H9 (cell line): ENCODE measurements at regions not wholly inside any gene's neighbourhood (a gene's known extent, or its start where the extent isn't known, plus 50 kb on each side); places are given as distances from the start of the nearest gene placed in this dataset.

Experiments used
- DNase-seq: peaks from one replicate; pipeline ENCODE4 v3.0.0-alpha.2; 2017
- H2AFZ ChIP-seq: one replicate; pipeline ENCODE4 v1.6.1; 2013; ENCODE audit warnings: mild to moderate bottlenecking, low read length, control low read depth, moderate library complexity
- H2AK5ac ChIP-seq: 2 replicates; pipeline ENCODE4 v1.6.1; 2013; ENCODE audit warnings: low read length, control low read depth, mixed read lengths; ENCODE audit not compliant: insufficient read length
- H2BK120ac ChIP-seq: one replicate; pipeline ENCODE4 v1.6.1; 2013; ENCODE audit warnings: low read depth, mild to moderate bottlenecking, low read length, control low read depth, inconsistent platforms; ENCODE audit not compliant: poor library complexity, severe bottlenecking
- H2BK12ac ChIP-seq: 2 replicates; pipeline ENCODE4 v1.6.1; 2013; ENCODE audit warnings: low read length, control low read depth, mixed read lengths, low read depth; ENCODE audit not compliant: insufficient read length
- H2BK15ac ChIP-seq: 2 replicates; pipeline ENCODE4 v1.6.1; 2013; ENCODE audit warnings: low read depth, low read length, control low read depth
- H2BK20ac ChIP-seq: one replicate; pipeline ENCODE4 v1.6.1; 2013; ENCODE audit warnings: low read depth, mild to moderate bottlenecking, low read length, control low read depth, inconsistent platforms; ENCODE audit not compliant: poor library complexity, severe bottlenecking
- H2BK5ac ChIP-seq: 2 replicates; pipeline ENCODE4 v1.6.1; 2013; ENCODE audit warnings: low read length, control low read depth, mixed read lengths; ENCODE audit not compliant: insufficient read length
- H3K14ac ChIP-seq: 2 replicates; pipeline ENCODE4 v1.6.1; 2013; ENCODE audit warnings: low read length, control low read depth; ENCODE audit not compliant: insufficient read depth
- H3K18ac ChIP-seq: 2 replicates; pipeline ENCODE4 v1.6.1; 2013; ENCODE audit warnings: low read depth, mild to moderate bottlenecking, mixed read lengths, low read length, control low read depth; ENCODE audit not compliant: insufficient read length
- H3K23ac ChIP-seq: 2 replicates; pipeline ENCODE4 v1.6.1; 2013; ENCODE audit warnings: low read length, control low read depth, mixed read lengths, low read depth; ENCODE audit not compliant: insufficient read length
- H3K23me2 ChIP-seq: 2 replicates; pipeline ENCODE4 v1.6.1; 2013; ENCODE audit warnings: low read depth, mild to moderate bottlenecking, mixed read lengths, low read length, control low read depth; ENCODE audit not compliant: insufficient read length, poor library complexity, severe bottlenecking
- H3K27ac ChIP-seq: 2 replicates; pipeline ENCODE4 v1.5.1; 2013; ENCODE audit warnings: low read length, control low read depth, mixed read lengths, low read depth; ENCODE audit not compliant: insufficient read length
- H3K27me3 ChIP-seq: 2 replicates; pipeline ENCODE4 v1.6.1; 2013; ENCODE audit warnings: low read length, control low read depth, inconsistent platforms; ENCODE audit not compliant: insufficient read depth
- H3K4ac ChIP-seq: 2 replicates; pipeline ENCODE4 v1.6.1; 2013; ENCODE audit warnings: low read depth, mild to moderate bottlenecking, control low read depth, inconsistent platforms, low read length, moderate library complexity
- H3K4me1 ChIP-seq: 2 replicates; pipeline ENCODE4 v1.6.1; 2013; ENCODE audit warnings: low read length, control low read depth, inconsistent platforms; ENCODE audit not compliant: insufficient read depth
- H3K4me2 ChIP-seq: 2 replicates; pipeline ENCODE4 v1.6.1; 2013; ENCODE audit warnings: low read length, control low read depth, mixed read lengths; ENCODE audit not compliant: insufficient read length, insufficient read depth
- H3K56ac ChIP-seq: 2 replicates; pipeline ENCODE4 v1.6.1; 2013; ENCODE audit warnings: low read depth, mild to moderate bottlenecking, mixed read lengths, low read length, control low read depth; ENCODE audit not compliant: insufficient read length
- H3K79me1 ChIP-seq: 2 replicates; pipeline ENCODE4 v1.6.1; 2013; ENCODE audit warnings: low read depth, mild to moderate bottlenecking, moderate library complexity, low read length, control low read depth, inconsistent platforms; ENCODE audit not compliant: insufficient read depth, poor library complexity, severe bottlenecking
- H3K79me2 ChIP-seq: 2 replicates; pipeline ENCODE4 v1.6.1; 2013; ENCODE audit warnings: low read length, control low read depth, inconsistent platforms; ENCODE audit not compliant: insufficient read depth
- H3K9ac ChIP-seq: 2 replicates; pipeline ENCODE4 v1.6.1; 2013; ENCODE audit warnings: low read length, control low read depth, mixed read lengths; ENCODE audit not compliant: insufficient read length; ENCODE audit errors: extremely low read depth
- H3K9me3 ChIP-seq: one replicate; pipeline ENCODE4 v1.6.1; 2013; ENCODE audit warnings: low read depth, low read length, inconsistent platforms; ENCODE audit not compliant: control insufficient read depth
- H3T11ph ChIP-seq: one replicate; pipeline ENCODE4 v1.6.1; 2013; ENCODE audit warnings: mild to moderate bottlenecking, low read length, control low read depth, inconsistent platforms
- H4K20me1 ChIP-seq: one replicate; pipeline ENCODE4 v1.6.1; 2013; ENCODE audit not compliant: control insufficient read depth, insufficient read length, insufficient read depth
- H4K5ac ChIP-seq: 2 replicates; pipeline ENCODE4 v1.6.1; 2013; ENCODE audit warnings: low read depth, mild to moderate bottlenecking, mixed read lengths, low read length, control low read depth; ENCODE audit not compliant: insufficient read length
- H4K8ac ChIP-seq: replicated peaks from 2 replicates; pipeline ENCODE4 v1.6.1; 2013; ENCODE audit warnings: low read length, control low read depth, mixed read lengths, low read depth; ENCODE audit not compliant: insufficient read length
- H4K91ac ChIP-seq: 2 replicates; pipeline ENCODE4 v1.6.1; 2013; ENCODE audit warnings: low read depth, mild to moderate bottlenecking, moderate library complexity, mixed read lengths, low read length, control low read depth; ENCODE audit not compliant: insufficient read length
- H3K27ac Mint-ChIP-seq, 3 experiments: 2 replicates in 2 of 3; 3 replicates in 1 of 3; pipeline ENCODE4 v1.8.0; 2020 to 2021; ENCODE audit warnings: mixed read lengths in 3 of 3, mild to moderate bottlenecking in 1 of 3, moderate library complexity in 1 of 3
- H3K27me3 Mint-ChIP-seq: 2 replicates; pipeline ENCODE4 v1.8.0; 2021; ENCODE audit warnings: low read depth, mild to moderate bottlenecking, moderate library complexity, mixed read lengths
- H3K36me3 Mint-ChIP-seq, 3 experiments: 2 replicates in 2 of 3; 3 replicates in 1 of 3; pipeline ENCODE4 v1.8.0; 2020 to 2021; ENCODE audit warnings: low read depth in 3 of 3, mixed read lengths in 3 of 3; ENCODE audit not compliant: insufficient read depth in 1 of 3
- H3K4me1 Mint-ChIP-seq, 2 experiments: 2 replicates each; pipeline ENCODE4 v1.8.0; 2020; ENCODE audit warnings: mixed read lengths in 2 of 2
- H3K4me3 Mint-ChIP-seq, 2 experiments: 2 replicates in 1 of 2; 3 replicates in 1 of 2; pipeline ENCODE4 v1.8.0; 2020 to 2021; ENCODE audit warnings: mild to moderate bottlenecking in 2 of 2, mixed read lengths in 2 of 2, moderate library complexity in 1 of 2
- H3K9me3 Mint-ChIP-seq, 2 experiments: 2 replicates in 1 of 2; 3 replicates in 1 of 2; pipeline ENCODE4 v1.8.0; 2020; ENCODE audit warnings: mild to moderate bottlenecking in 2 of 2, mixed read lengths in 2 of 2, moderate library complexity in 1 of 2
- CTCF ChIP-seq: fragments of 200-600 bp; sonication (generic); conservative IDR thresholded peaks from 3 replicates; pipeline ENCODE4 v1.8.0; 2021; ENCODE audit warnings: antibody characterized with exemption, mild to moderate bottlenecking
- whole genome bisulfite sequencing: extraction: QIAGEN DNeasy Blood & Tissue Kit; methylation state at CpG from one replicate; pipeline ENCODE4 v1.1.7; 2013; ENCODE audit warnings: missing lambda C conversion rate, low lambda C conversion rate, mixed read lengths; ENCODE audit not compliant: insufficient read length; ENCODE audit errors: extremely low coverage; 5-methylcytosine and 5-hydroxymethylcytosine counted together

- Histone ChIP-seq H3K9ac (no peak overlapping the region), H4K8ac (no peak overlapping the region), H2AK5ac (no peak overlapping the region), H3T11ph (no peak overlapping the region), H3K23me2 (no peaks in the 10 kb centered on the region), H3K4me1 (no peaks in the 10 kb centered on the region), H2BK5ac (no peak overlapping the region), H3K4ac (no peak overlapping the region), H3K14ac (no peak overlapping the region), H3K4me2 (no peak overlapping the region), H4K20me1 (no peaks in the 10 kb centered on the region), H3K9me3 (no peaks in the 10 kb centered on the region), H2AFZ (no peak overlapping the region), H3K18ac (no peak overlapping the region), H2BK15ac (no peak overlapping the region), H3K79me1 (no peaks in the 10 kb centered on the region), H2BK12ac (no peak overlapping the region), H2BK120ac (no peak overlapping the region), H4K91ac (no peak overlapping the region), H3K23ac (no peak overlapping the region), H3K27me3 (no peaks in the 10 kb centered on the region), H4K5ac (no peak overlapping the region), H3K79me2 (no peaks in the 10 kb centered on the region), H3K27ac (no peak overlapping the region), H2BK20ac (no peak overlapping the region), H3K56ac (no peak overlapping the region)
- no CpG with 5 or more reads among the region's 5 CpGs for WGBS
- TF ChIP-seq CTCF: no peak
- Mint-ChIP-seq H3K27me3 (no peaks in the 10 kb centered on the region), H3K36me3 (peaks cover 0 to 1% (median 0%) of the 10 kb centered on the region in 3 experiments; a peak in 1 of 7 replicates), H3K9me3 (peaks cover 0 to 5% of the 10 kb centered on the region in 2 experiments; a peak in 3 of 5 replicates), H3K4me1 (peaks cover 7 to 20% of the 10 kb centered on the region in 2 experiments), H3K4me3 (no peak overlapping the region), H3K27ac (no peak overlapping the region; a peak in 1 of 7 replicates)
- no peak for DNase-seq
Measured at GRCh38 chr9:7580568-7580967, 219.0 kb downstream of the DMAC1 start.
